SK-N-SH treated with all-trans-retinoic acid at 6 μM for 48 hours (cell line): ENCODE measurements at regions not wholly inside any gene's neighbourhood (a gene's known extent, or its start where the extent isn't known, plus 50 kb on each side); places are given as distances from the start of the nearest gene placed in this dataset.

ENCODE experiments used
- BACH2 ChIP-seq: fragments of 250-450 bp; sonication (Bioruptor Pico); IDR thresholded peaks from 2 replicates; pipeline ENCODE4 v1.9.0; 2021; ENCODE audit warnings: mild to moderate bottlenecking, borderline replicate concordance
- ISL1 ChIP-seq: fragments of 250-450 bp; sonication (Bioruptor Pico); IDR thresholded peaks from 2 replicates; pipeline ENCODE4 v2.1.2; 2022; ENCODE audit warnings: mild to moderate bottlenecking, moderate library complexity
- RARB ChIP-seq: fragments of 250-450 bp; sonication (Bioruptor Pico); IDR thresholded peaks from 2 replicates; pipeline ENCODE4 v1.8.0; 2021; ENCODE audit warnings: mild to moderate bottlenecking, moderate library complexity
- ZFP30 ChIP-seq: fragments of 450-650 bp; formaldehyde crosslinking; IDR thresholded peaks from 2 replicates; pipeline ENCODE4 v1.5.0; 2022; ENCODE audit warnings: mild to moderate bottlenecking, moderate library complexity

DNA sequence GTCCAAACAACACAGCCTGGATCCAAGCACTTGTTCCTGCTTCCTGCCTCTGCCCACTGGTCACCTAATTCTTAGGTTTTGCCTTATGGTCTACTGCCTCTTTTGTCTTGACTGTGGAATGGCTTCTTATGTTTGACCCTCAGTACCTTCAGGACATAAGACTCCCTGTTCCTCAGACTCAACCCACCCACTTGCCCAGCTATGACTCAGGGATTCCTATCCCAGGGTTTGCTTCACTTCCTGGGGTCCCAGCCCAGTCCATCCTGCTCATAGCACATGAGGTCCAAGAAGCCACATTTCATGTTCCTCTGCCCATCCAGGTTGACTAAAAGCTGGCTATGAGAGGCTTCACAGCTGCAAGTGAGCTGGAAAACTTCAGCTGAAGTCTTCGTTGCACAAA lies 320.9 kb upstream of the CDH5 start:
- no peak for TF ChIP-seq RARB (CRISPR knock-in tag)
- TF ChIP-seq ZFP30: no peak
- TF ChIP-seq ISL1 (CRISPR knock-in tag): no peak
- TF ChIP-seq BACH2 (CRISPR knock-in tag): no peak
